ENCODE measurements at regions not wholly inside any gene's neighbourhood (a gene's known extent, or its start where the extent isn't known, plus 50 kb on each side); places are given as distances from the start of the nearest gene placed in this dataset.

DNA sequence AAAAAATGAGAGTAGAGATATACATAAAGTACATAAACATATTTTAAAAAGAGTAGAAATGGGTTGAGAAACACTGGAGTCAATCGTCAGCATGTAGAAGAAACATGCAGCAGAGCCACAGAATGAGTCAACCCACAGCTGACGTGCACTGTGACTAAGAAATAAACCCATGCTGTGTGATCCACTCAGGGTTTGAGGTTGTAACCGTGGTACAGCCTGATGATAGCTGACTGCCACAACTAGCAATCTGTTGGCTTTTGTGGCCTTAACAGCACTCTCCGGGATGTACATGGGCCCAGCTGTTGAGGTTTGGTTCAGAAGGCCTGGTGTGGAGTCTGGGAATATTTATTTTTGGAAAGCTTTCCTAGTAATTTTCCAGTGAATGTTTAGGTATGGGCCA, 554.4 kb upstream of the MEX3C start:
- no peak overlapping the region for H3K27ac Mint-ChIP-seq
- no peak overlapping the region for H3K27ac ChIP-seq
- no peaks in the 10 kb centered on the region for H3K9me3 Mint-ChIP-seq
- no peak overlapping the region for H3K4me3 ChIP-seq
- H3K27me3 Mint-ChIP-seq (ENCODE audit: insufficient read depth, low read depth): peaks cover 3% of the 10 kb centered on the region
- H4K20me1 ChIP-seq (ENCODE audit: low read depth): no peaks in the 10 kb centered on the region
- TF ChIP-seq, protein P1, sequence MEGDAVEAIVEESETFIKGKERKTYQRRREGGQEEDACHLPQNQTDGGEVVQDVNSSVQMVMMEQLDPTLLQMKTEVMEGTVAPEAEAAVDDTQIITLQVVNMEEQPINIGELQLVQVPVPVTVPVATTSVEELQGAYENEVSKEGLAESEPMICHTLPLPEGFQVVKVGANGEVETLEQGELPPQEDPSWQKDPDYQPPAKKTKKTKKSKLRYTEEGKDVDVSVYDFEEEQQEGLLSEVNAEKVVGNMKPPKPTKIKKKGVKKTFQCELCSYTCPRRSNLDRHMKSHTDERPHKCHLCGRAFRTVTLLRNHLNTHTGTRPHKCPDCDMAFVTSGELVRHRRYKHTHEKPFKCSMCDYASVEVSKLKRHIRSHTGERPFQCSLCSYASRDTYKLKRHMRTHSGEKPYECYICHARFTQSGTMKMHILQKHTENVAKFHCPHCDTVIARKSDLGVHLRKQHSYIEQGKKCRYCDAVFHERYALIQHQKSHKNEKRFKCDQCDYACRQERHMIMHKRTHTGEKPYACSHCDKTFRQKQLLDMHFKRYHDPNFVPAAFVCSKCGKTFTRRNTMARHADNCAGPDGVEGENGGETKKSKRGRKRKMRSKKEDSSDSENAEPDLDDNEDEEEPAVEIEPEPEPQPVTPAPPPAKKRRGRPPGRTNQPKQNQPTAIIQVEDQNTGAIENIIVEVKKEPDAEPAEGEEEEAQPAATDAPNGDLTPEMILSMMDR (IDR thresholded peaks at IDR 0.05): no peak
- TF ChIP-seq EZH2 (IDR thresholded peaks at IDR 0.05) (no peak), EZH2phosphoT487 (IDR thresholded peaks at IDR 0.05) (no peak)
- no peaks in the 10 kb centered on the region for H3F3A ChIP-seq (ENCODE audit: low read depth)
- no peaks in the 10 kb centered on the region for H3K4me1 ChIP-seq
- H3K79me2 ChIP-seq (ENCODE audit: low read depth): no peaks in the 10 kb centered on the region
- no peaks in the 10 kb centered on the region for H3K36me3 Mint-ChIP-seq
- H3K4me2 ChIP-seq: no peak overlapping the region
- no peak overlapping the region for H3K9ac ChIP-seq
- no peaks in the 10 kb centered on the region for H3K36me3 ChIP-seq
- peaks cover 33% of the 10 kb centered on the region for H3K4me1 Mint-ChIP-seq
- DNase-seq (ENCODE audit: low spot score): no peak
- no peaks in the 10 kb centered on the region for H3K9me3 ChIP-seq (ENCODE audit: low read depth)
- no peaks in the 10 kb centered on the region for H3K27me3 ChIP-seq
- H2AFZ ChIP-seq (replicated peaks): no peak overlapping the region
- H3K4me3 Mint-ChIP-seq: no peak overlapping the region

DNA sequence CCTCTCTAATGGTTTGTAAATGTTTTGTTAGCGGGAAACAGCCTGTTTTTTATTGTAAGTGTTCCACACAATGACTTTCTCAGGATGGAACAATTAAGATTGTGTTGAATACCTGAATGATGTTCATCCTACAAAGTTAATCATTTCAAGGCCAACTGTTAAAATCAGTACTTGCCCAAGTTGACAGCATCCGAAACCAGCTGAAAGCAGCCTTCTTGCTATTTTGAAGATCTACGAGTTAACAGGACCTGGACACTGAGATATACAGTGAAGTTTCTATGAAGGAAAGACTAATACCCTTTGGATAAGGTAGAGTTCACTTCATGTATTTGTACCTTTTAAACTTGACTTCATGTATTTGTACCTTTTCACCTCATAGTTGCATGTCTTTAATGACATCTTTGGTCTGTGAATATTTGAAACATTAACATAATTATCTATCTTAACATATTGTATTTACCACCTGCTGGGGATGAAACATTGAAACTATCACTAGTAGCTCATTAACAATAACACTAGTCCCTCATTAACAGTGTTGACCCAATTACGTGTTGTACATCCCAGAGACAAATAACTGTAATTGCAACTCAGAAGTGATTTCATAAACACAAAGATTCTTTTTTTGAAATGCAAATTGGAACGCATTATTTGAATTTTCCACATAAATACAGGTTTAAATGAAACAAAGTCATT, 556.0 kb upstream of the MEX3C start:
- Mint-ChIP-seq H3K27me3 (ENCODE audit: insufficient read depth, low read depth) (peaks cover 3% of the 10 kb centered on the region), H3K27ac (no peak overlapping the region), H3K4me3 (no peak overlapping the region), H3K36me3 (no peaks in the 10 kb centered on the region), H3K9me3 (no peaks in the 10 kb centered on the region), H3K4me1 (peaks cover 37% of the 10 kb centered on the region)
- H3K27me3 ChIP-seq: no peaks in the 10 kb centered on the region
- H3F3A ChIP-seq (ENCODE audit: low read depth): no peaks in the 10 kb centered on the region
- H3K4me3 ChIP-seq: no peak overlapping the region
- no peaks in the 10 kb centered on the region for H3K4me1 ChIP-seq
- H3K79me2 ChIP-seq (ENCODE audit: low read depth): no peaks in the 10 kb centered on the region
- no peak for TF ChIP-seq EZH2phosphoT487 (IDR thresholded peaks at IDR 0.05)
- TF ChIP-seq, protein P1 (IDR thresholded peaks at IDR 0.05): no peak
- H2AFZ ChIP-seq (replicated peaks): no peak overlapping the region
- no peaks in the 10 kb centered on the region for H4K20me1 ChIP-seq (ENCODE audit: low read depth)
- H3K27ac ChIP-seq: no peak overlapping the region
- DNase-seq (ENCODE audit: low spot score): no peak
- no peak overlapping the region for H3K4me2 ChIP-seq
- H3K9me3 ChIP-seq (ENCODE audit: low read depth): no peaks in the 10 kb centered on the region
- no peaks in the 10 kb centered on the region for H3K36me3 ChIP-seq
- no peak overlapping the region for H3K9ac ChIP-seq

DNA sequence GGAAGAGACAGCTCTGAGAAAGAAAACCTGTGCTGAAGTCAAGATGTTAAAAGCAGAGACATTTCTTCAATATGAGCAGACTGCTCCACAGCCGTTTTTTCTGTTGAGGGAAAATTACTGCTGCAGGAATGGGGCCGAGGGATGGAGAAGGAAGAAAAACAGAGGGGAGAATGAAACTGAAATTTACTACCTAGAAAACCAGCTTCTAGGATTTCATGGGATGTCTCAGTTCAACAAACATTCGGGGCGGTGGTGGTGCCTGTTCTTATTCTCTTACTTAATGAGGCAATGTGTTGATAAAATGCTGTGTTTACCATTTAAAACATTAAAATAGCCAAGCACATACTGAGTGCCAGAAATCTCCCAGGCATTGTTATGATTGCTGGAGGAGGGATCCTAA, 557.1 kb upstream of the MEX3C start:
- Mint-ChIP-seq H3K36me3 (no peaks in the 10 kb centered on the region), H3K4me3 (no peak overlapping the region), H3K27ac (peak overlapping the region; percentile 3), H3K4me1 (peaks cover 37% of the 10 kb centered on the region), H3K9me3 (no peaks in the 10 kb centered on the region), H3K27me3 (ENCODE audit: insufficient read depth, low read depth) (peaks cover 3% of the 10 kb centered on the region)
- H2AFZ ChIP-seq (replicated peaks): peak overlapping the region; percentile 9
- H3K36me3 ChIP-seq: no peaks in the 10 kb centered on the region
- no peak for DNase-seq (ENCODE audit: low spot score)
- no peak overlapping the region for H3K4me2 ChIP-seq
- no peak overlapping the region for H3K27ac ChIP-seq
- TF ChIP-seq EZH2 (IDR thresholded peaks at IDR 0.05): no peak
- TF ChIP-seq, protein P1 (IDR thresholded peaks at IDR 0.05): no peak
- no peak for TF ChIP-seq EZH2phosphoT487 (IDR thresholded peaks at IDR 0.05)
- H3K4me1 ChIP-seq: no peaks in the 10 kb centered on the region
- H3K4me3 ChIP-seq: no peak overlapping the region
- H4K20me1 ChIP-seq (ENCODE audit: low read depth): no peaks in the 10 kb centered on the region
- no peaks in the 10 kb centered on the region for H3K79me2 ChIP-seq (ENCODE audit: low read depth)
- no peak overlapping the region for H3K9ac ChIP-seq
- no peaks in the 10 kb centered on the region for H3K9me3 ChIP-seq (ENCODE audit: low read depth)
- no peaks in the 10 kb centered on the region for H3F3A ChIP-seq (ENCODE audit: low read depth)
- H3K27me3 ChIP-seq: no peaks in the 10 kb centered on the region

All from neural progenitor cell (in vitro differentiated cells).